ENCODE measurements at regions not wholly inside any gene's neighbourhood (a gene's known extent, or its start where the extent isn't known, plus 50 kb on each side); places are given as distances from the start of the nearest gene placed in this dataset.

DNA sequence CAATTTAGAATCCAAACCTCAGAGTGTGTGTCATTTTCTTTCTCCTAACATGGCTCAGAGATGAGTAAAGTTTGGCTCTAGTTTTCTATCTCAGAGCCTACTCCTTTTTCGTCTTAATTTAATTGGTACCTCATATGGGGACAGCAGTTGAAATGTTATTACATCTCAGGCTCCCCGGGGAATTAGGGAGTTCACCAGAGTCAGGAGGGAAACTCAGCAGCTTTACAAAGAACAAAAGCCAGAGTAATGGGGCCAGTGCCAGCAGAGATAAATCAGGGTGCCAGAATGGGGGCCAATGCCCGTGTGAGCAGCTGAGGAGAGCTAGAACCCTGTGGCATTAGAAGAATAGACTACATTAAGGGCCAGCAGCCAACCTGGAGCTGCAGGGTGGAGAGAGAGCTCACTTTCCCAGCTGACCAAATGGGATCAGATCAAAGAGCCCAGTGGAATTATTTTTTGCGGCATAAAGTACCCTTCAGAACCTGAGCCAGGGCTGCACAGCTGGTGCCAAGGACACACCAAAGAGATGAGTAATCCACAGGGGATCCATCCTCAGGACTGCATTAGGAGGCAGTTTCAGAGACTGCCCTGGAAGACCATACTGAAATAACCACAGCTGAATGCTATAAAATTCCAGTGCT is 207.1 kb upstream of the DKK2 start:
- DNase-seq (ENCODE audit: low spot score) (no peak), ATAC-seq (ENCODE audit: low FRiP score) (peak; percentile 59)
- TF ChIP-seq, protein P1, sequence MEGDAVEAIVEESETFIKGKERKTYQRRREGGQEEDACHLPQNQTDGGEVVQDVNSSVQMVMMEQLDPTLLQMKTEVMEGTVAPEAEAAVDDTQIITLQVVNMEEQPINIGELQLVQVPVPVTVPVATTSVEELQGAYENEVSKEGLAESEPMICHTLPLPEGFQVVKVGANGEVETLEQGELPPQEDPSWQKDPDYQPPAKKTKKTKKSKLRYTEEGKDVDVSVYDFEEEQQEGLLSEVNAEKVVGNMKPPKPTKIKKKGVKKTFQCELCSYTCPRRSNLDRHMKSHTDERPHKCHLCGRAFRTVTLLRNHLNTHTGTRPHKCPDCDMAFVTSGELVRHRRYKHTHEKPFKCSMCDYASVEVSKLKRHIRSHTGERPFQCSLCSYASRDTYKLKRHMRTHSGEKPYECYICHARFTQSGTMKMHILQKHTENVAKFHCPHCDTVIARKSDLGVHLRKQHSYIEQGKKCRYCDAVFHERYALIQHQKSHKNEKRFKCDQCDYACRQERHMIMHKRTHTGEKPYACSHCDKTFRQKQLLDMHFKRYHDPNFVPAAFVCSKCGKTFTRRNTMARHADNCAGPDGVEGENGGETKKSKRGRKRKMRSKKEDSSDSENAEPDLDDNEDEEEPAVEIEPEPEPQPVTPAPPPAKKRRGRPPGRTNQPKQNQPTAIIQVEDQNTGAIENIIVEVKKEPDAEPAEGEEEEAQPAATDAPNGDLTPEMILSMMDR (IDR thresholded peaks at IDR 0.05): no peak

DNA sequence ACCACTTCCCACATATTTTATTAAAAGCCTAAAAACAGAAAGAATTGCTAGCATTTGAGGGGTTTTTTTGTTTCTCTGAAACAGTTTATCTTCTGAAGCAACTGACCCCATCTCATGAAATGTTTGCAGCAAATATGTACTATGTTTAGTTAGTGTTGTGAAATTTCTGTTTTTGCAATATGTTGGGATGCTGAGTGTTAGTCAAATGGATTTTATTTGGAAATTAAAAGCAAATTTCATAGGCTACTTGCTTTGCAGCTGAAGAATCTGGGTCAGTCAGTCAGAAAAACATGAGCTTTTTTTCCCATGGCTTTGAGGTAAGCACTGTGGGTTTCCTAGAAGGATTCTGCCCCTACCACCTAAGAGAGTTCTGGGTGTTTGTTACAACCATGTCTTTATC is 184.9 kb upstream of the DKK2 start:
- no peak for DNase-seq (ENCODE audit: low spot score)
- no peak for ATAC-seq (ENCODE audit: low FRiP score)
- TF ChIP-seq, protein P1 (IDR thresholded peaks at IDR 0.05): no peak

DNA sequence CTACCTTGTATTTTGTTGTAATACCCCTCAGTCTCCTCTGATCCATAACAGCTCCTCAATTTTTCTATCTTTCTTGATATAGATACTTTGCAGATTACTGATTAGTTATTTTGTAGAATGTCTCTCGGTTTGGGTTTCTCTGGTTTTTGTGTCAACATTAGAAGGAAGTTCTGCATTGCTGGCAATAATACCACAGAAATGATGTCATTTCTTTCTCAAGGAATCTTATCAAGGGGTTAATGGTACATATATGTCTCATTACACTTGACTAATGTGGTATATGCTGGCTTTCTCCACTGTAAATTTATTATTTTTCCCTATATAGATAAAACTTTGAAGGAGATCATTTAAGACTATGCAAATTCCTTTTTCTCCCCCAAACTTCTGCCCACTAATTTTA is 183.6 kb upstream of the DKK2 start:
- ATAC-seq (ENCODE audit: low FRiP score) (no peak), DNase-seq (ENCODE audit: low spot score) (no peak)
- TF ChIP-seq, protein P1 (IDR thresholded peaks at IDR 0.05): no peak

DNA sequence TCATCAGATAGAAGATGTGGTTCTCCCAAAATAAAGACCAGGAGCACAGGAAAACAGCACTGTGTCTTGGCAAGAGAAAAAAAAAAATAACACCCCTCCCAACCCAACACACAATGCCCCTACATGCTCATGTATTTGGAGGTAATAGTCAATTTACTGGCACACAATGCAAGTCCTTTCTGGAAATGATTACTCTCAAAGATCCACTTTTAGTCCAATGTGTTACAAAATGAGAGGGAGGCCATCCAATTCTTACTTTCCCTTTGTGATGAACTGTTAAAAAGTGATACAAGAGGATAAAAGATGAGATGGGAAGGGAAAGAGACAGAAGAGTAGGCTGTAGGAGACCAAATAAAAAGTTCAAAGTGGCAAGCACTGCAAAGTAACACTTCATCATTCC is 180.3 kb upstream of the DKK2 start:
- DNase-seq (ENCODE audit: low spot score) (no peak), ATAC-seq (ENCODE audit: low FRiP score) (no peak)
- TF ChIP-seq, protein P1 (IDR thresholded peaks at IDR 0.05): no peak

DNA sequence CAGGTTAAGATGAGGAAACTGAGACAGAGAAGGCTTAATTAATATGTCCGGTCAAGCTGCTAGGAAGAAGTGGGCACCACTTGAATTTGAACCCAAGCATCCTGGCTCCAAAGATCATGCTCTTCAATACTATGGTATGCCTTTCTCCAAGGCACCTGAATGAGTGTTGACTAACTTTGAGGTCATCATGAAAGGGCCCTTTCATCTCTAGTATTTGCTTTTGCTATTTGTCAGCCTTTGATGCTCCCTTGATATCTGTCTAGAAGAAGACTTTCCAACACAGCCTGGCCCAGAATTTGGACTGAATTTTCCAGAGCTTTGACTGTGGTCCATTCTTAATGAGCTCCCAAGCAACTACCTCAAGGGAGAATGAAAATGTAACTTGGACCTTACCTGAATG is 179.1 kb upstream of the DKK2 start:
- no peak for DNase-seq (ENCODE audit: low spot score)
- TF ChIP-seq, protein P1 (IDR thresholded peaks at IDR 0.05): no peak
- ATAC-seq (ENCODE audit: low FRiP score): no peak

DNA sequence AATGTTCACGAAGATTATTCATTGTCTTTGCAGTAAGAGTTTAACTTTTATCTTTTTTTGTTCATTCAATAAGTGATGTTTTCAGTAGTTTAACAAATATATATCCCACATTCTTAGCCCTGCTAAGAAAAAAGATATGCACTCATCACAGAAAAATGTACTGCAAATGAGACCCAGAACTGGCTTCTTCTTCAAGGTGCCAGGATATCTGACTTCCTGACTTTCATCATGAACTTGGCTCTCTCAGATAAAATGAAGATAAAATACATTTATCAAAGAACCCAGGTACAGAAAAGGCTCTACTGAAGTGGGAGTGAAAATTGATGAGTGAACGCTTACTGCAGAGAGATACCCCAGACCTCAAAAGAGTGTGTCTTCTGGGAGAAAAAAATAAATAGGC is 177.8 kb upstream of the DKK2 start:
- ATAC-seq (ENCODE audit: low FRiP score) (peak; percentile 28), DNase-seq (ENCODE audit: low spot score) (no peak)
- TF ChIP-seq, protein P1 (IDR thresholded peaks at IDR 0.05): no peak

- ATAC-seq (ENCODE audit: low FRiP score) (no peak), DNase-seq (ENCODE audit: low spot score) (no peak)
- TF ChIP-seq, protein P1 (IDR thresholded peaks at IDR 0.05): no peak
Measured at GRCh38 chr4:107213410-107213809, 177.3 kb upstream of the DKK2 start.
